Breast epithelium (tissue), 3 donors: ENCODE measurements at regions not wholly inside any gene's neighbourhood (a gene's known extent, or its start where the extent isn't known, plus 50 kb on each side); places are given as distances from the start of the nearest gene placed in this dataset.

Source experiments
- CTCF ChIP-seq, 3 donors: fragments of 450-650 bp; IDR thresholded peaks; one replicate each; pipeline ENCODE4 v1.5.1; 2016 to 2017; ENCODE audit warnings: antibody characterized with exemption in 3 of 3, mild to moderate bottlenecking in 3 of 3, moderate library complexity in 3 of 3
- POLR2A ChIP-seq: fragments of 450-650 bp; IDR thresholded peaks from one replicate; pipeline ENCODE4 v1.6.1; 2016; ENCODE audit warnings: antibody characterized with exemption, mild to moderate bottlenecking, moderate library complexity

- TF ChIP-seq CTCF (IDR thresholded peaks at IDR 0.05): no peak
- no peak for TF ChIP-seq POLR2A
Measured at GRCh38 chr14:58824796-58825195, 187.0 kb downstream of the DACT1 start.
